ENCODE measurements at regions not wholly inside any gene's neighbourhood (a gene's known extent, or its start where the extent isn't known, plus 50 kb on each side); places are given as distances from the start of the nearest gene placed in this dataset.

GRCh38 chr7:88700725-88701124 lies 58.8 kb upstream of the ZNF804B start:
- CTCF ChIA-PET = no interaction called here
- Mint-ChIP-seq H3K27me3 (no peaks in the 10 kb centered on the region), H3K27ac (no peak overlapping the region), H3K9me3 (no peaks in the 10 kb centered on the region), H3K4me1 (ENCODE audit: low read depth) (no peaks in the 10 kb centered on the region), H3K4me3 (no peak overlapping the region), H3K36me3 (ENCODE audit: low read depth) (no peaks in the 10 kb centered on the region)
- H3K4me1 ChIP-seq (ENCODE audit: insufficient read depth, low read length) = no peaks in the 10 kb centered on the region
- POLR2A ChIA-PET = no interaction called here
- H3K36me3 ChIP-seq (ENCODE audit: insufficient read depth, low read length) = no peaks in the 10 kb centered on the region
- H3K9me3 ChIP-seq (ENCODE audit: control insufficient read depth in 1 of 2, insufficient read depth in 1 of 2, low read length in 2 of 2) = no peaks in the 10 kb centered on the region
- no peak for ATAC-seq (ENCODE audit: poor library complexity)
- no peaks in the 10 kb centered on the region for H3K27me3 ChIP-seq (ENCODE audit: control insufficient read depth in 1 of 2, insufficient read depth in 2 of 2, low read length in 2 of 2)
- H3K27ac ChIP-seq (ENCODE audit: low read depth in 1 of 2, low read length in 2 of 2) = no peak overlapping the region
- H3K4me3 ChIP-seq (ENCODE audit: low read length) = no peak overlapping the region
- TF ChIP-seq, protein P1, sequence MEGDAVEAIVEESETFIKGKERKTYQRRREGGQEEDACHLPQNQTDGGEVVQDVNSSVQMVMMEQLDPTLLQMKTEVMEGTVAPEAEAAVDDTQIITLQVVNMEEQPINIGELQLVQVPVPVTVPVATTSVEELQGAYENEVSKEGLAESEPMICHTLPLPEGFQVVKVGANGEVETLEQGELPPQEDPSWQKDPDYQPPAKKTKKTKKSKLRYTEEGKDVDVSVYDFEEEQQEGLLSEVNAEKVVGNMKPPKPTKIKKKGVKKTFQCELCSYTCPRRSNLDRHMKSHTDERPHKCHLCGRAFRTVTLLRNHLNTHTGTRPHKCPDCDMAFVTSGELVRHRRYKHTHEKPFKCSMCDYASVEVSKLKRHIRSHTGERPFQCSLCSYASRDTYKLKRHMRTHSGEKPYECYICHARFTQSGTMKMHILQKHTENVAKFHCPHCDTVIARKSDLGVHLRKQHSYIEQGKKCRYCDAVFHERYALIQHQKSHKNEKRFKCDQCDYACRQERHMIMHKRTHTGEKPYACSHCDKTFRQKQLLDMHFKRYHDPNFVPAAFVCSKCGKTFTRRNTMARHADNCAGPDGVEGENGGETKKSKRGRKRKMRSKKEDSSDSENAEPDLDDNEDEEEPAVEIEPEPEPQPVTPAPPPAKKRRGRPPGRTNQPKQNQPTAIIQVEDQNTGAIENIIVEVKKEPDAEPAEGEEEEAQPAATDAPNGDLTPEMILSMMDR (IDR thresholded peaks at IDR 0.05) = no peak
- intact Hi-C loops (cut with DNase I, micrococcal nuclease) = no loop called here
- DNase-seq = no peak

- DNase-seq = no peak
- Histone ChIP-seq H3K9me3 (ENCODE audit: control insufficient read depth in 1 of 2, insufficient read depth in 1 of 2, low read length in 2 of 2) (no peaks in the 10 kb centered on the region), H3K4me3 (ENCODE audit: low read length) (no peak overlapping the region), H3K27ac (ENCODE audit: low read depth in 1 of 2, low read length in 2 of 2) (no peak overlapping the region), H3K36me3 (ENCODE audit: insufficient read depth, low read length) (no peaks in the 10 kb centered on the region), H3K27me3 (ENCODE audit: control insufficient read depth in 1 of 2, insufficient read depth in 2 of 2, low read length in 2 of 2) (no peaks in the 10 kb centered on the region), H3K4me1 (ENCODE audit: insufficient read depth, low read length) (no peaks in the 10 kb centered on the region)
- ChIA-PET POLR2A (no interaction called here), CTCF (no interaction called here)
- Mint-ChIP-seq H3K4me1 (ENCODE audit: low read depth) (no peaks in the 10 kb centered on the region), H3K4me3 (no peak overlapping the region), H3K36me3 (ENCODE audit: low read depth) (no peaks in the 10 kb centered on the region), H3K27me3 (no peaks in the 10 kb centered on the region), H3K27ac (no peak overlapping the region), H3K9me3 (no peaks in the 10 kb centered on the region)
- TF ChIP-seq, protein P1 (IDR thresholded peaks at IDR 0.05) = no peak
- intact Hi-C loops (cut with DNase I, micrococcal nuclease) = no loop called here
- ATAC-seq (ENCODE audit: poor library complexity) = no peak
These were observed 65.3 kb upstream of the ZNF804B start for GRCh38 chr7:88694207-88694606.

DNA sequence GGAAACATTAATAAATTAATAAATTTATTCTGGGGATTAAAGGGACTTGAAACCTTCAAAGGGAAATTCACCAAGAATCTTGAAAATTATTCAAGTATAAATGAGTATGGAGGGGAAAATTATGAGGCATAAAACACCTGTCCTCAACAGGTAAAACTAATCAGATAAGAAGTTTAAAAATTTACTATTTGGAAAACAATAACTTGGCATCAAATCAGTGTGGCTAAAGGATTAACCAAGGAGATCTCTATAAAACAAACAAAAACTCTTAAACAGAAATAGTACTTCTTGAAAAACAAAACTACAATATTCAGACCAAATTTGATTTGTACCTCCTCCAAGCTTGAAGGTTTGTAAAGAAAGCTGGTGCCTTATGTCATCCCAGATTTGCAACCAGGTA lies 66.4 kb upstream of the ZNF804B start:
- CTCF ChIA-PET = no interaction called here
- Histone ChIP-seq H3K9me3 (ENCODE audit: control insufficient read depth in 1 of 2, insufficient read depth in 1 of 2, low read length in 2 of 2) (no peaks in the 10 kb centered on the region), H3K4me1 (ENCODE audit: insufficient read depth, low read length) (no peaks in the 10 kb centered on the region), H3K4me3 (ENCODE audit: low read length) (no peak overlapping the region), H3K36me3 (ENCODE audit: insufficient read depth, low read length) (no peaks in the 10 kb centered on the region), H3K27me3 (ENCODE audit: control insufficient read depth in 1 of 2, insufficient read depth in 2 of 2, low read length in 2 of 2) (no peaks in the 10 kb centered on the region), H3K27ac (ENCODE audit: low read depth in 1 of 2, low read length in 2 of 2) (no peak overlapping the region)
- Mint-ChIP-seq H3K27me3 (no peaks in the 10 kb centered on the region), H3K4me1 (ENCODE audit: low read depth) (no peaks in the 10 kb centered on the region), H3K4me3 (no peak overlapping the region), H3K9me3 (no peaks in the 10 kb centered on the region), H3K27ac (no peak overlapping the region), H3K36me3 (ENCODE audit: low read depth) (no peaks in the 10 kb centered on the region)
- TF ChIP-seq, protein P1 (IDR thresholded peaks at IDR 0.05) = no peak
- no peak for ATAC-seq (ENCODE audit: poor library complexity)
- DNase-seq = no peak
- POLR2A ChIA-PET = no interaction called here
- intact Hi-C loops (cut with DNase I, micrococcal nuclease) = no loop called here
